Effector memory CD8-positive, alpha-beta T cell (primary cell): ENCODE measurements at regions not wholly inside any gene's neighbourhood (a gene's known extent, or its start where the extent isn't known, plus 50 kb on each side); places are given as distances from the start of the nearest gene placed in this dataset.

Experiments used
- ATAC-seq: fragments of 150-1000 bp; cut with Tn5 transposase; replicated peaks from 2 replicates; pipeline ENCODE4 v1.10.0; 2021; ENCODE audit warnings: mild to moderate bottlenecking, moderate library complexity
- DNase-seq, 3 experiments: peaks; one replicate each; pipeline ENCODE4 v3.0.0; 2021
- H3K27ac Mint-ChIP-seq, 2 donors: one replicate each; pipeline ENCODE4 v1.8.0; 2022; ENCODE audit warnings: mild to moderate bottlenecking in 2 of 2, mixed read lengths in 2 of 2, moderate library complexity in 2 of 2
- H3K27me3 Mint-ChIP-seq, 2 donors: one replicate each; pipeline ENCODE4 v1.8.0; 2022; ENCODE audit warnings: mixed read lengths in 2 of 2
- H3K36me3 Mint-ChIP-seq: one replicate; pipeline ENCODE4 v1.8.0; 2022; ENCODE audit warnings: mild to moderate bottlenecking, moderate library complexity, mixed read lengths; ENCODE audit not compliant: insufficient read depth
- H3K4me1 Mint-ChIP-seq, 2 donors: one replicate each; pipeline ENCODE4 v1.8.0; 2022; ENCODE audit warnings: low read depth in 2 of 2, mixed read lengths in 2 of 2
- H3K4me3 Mint-ChIP-seq, 2 donors: one replicate each; pipeline ENCODE4 v1.8.0; 2022; ENCODE audit warnings: mild to moderate bottlenecking in 2 of 2, mixed read lengths in 2 of 2, moderate library complexity in 2 of 2
- H3K9me3 Mint-ChIP-seq, 2 donors: one replicate each; pipeline ENCODE4 v1.8.0; 2022; ENCODE audit warnings: mixed read lengths in 2 of 2

DNA sequence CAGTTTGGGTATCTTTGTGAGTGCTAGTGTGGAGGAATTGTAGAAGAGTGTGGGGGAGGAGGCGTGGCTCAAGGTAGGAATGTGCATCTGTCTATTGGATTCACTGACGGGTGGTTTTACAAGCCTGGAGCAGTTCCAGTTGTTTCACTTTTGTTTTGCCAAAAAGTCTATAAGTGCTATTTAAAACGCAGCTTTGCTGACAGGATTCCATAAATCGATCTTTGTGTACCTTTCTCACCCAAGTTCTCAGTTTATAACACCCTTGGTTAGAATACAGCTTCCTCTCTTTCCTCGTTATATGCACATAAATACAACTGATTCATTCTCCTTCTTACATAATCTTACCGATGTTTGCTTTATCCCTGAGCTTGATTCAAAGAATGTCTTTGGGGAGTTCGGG lies 123.2 kb upstream of the UBE2E2 start:
- ATAC-seq: no peak
- H3K27ac Mint-ChIP-seq: no peak overlapping the region
- DNase-seq: no peak
- peaks cover 6% of the 10 kb centered on the region in 2 donors for H3K9me3 Mint-ChIP-seq
- H3K36me3 Mint-ChIP-seq: no peaks in the 10 kb centered on the region
- peaks cover 0 to 1% of the 10 kb centered on the region in 2 donors for H3K4me1 Mint-ChIP-seq
- H3K4me3 Mint-ChIP-seq: no peak overlapping the region
- H3K27me3 Mint-ChIP-seq: no peaks in the 10 kb centered on the region

DNA sequence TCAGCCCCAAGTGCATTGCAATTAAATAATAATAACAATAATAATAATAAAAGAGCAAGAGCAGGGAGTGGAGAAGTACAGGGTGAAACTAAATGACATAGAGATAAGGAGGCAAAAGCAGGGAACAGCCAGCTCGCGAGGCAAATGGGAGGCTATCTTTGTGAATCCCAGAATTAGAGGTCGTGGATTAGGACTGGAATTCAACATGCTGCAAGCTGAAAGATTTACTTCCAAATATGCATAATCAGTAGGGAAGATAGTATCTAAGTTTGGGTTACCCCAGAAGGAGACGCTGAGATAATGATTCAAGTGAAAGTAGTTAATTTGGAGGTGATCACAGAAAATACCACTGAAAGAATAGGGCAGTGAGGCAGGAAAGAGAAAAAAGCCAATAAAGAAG lies 119.4 kb upstream of the UBE2E2 start:
- Mint-ChIP-seq H3K4me3 (no peak overlapping the region), H3K9me3 (peaks cover 0 to 6% of the 10 kb centered on the region in 2 donors), H3K27ac (no peak overlapping the region), H3K36me3 (no peaks in the 10 kb centered on the region), H3K4me1 (peaks cover 0 to 1% of the 10 kb centered on the region in 2 donors), H3K27me3 (no peaks in the 10 kb centered on the region)
- no peak for DNase-seq
- ATAC-seq: no peak

DNA sequence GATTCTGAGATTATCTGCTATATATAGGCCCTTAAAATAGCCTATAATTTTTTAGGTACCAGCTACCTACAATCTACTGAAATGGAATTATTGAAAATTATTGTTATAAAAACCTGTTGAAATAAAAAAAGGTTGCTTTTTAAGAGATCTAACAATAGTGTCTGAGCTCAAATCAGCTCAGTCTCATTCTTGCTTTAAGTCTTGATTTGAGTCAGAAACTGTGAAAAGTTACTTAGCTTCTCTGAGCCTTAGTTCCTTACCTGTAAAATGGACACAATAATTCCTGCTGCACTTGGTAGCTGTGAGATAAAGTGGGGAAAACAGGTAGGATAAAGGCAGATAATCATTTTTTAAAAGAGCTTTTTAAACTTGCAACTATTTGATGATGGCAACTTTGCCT lies 118.8 kb upstream of the UBE2E2 start:
- Mint-ChIP-seq H3K27ac (no peak overlapping the region), H3K4me1 (peaks cover 0 to 1% of the 10 kb centered on the region in 2 donors), H3K27me3 (no peaks in the 10 kb centered on the region), H3K36me3 (no peaks in the 10 kb centered on the region), H3K4me3 (no peak overlapping the region), H3K9me3 (peaks cover 0 to 5% of the 10 kb centered on the region in 2 donors)
- DNase-seq (no peak), ATAC-seq (no peak)

DNA sequence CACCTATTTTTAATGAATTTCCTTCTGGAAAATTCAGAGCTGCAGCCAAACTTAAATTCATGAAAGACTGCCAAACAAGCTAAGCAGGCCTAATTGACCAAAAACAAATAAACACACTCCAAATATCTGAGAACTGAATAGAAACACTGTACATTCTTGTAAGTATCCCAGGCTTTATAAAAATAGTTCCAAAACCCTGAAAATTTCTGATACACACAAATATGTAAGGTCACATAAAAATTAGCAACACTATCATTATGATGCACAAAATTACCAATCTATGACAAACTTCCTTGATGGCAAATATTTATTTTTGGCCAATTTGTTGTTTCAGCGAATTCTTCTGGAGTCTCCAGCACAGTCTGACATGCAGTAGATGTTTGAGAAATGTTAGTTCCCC lies 117.9 kb upstream of the UBE2E2 start:
- H3K27me3 Mint-ChIP-seq: no peaks in the 10 kb centered on the region
- H3K9me3 Mint-ChIP-seq: peaks cover 0 to 5% of the 10 kb centered on the region in 2 donors
- H3K36me3 Mint-ChIP-seq: peaks cover 3% of the 10 kb centered on the region
- ATAC-seq (no peak), DNase-seq (no peak)
- no peak overlapping the region for H3K27ac Mint-ChIP-seq
- H3K4me3 Mint-ChIP-seq: no peak overlapping the region
- H3K4me1 Mint-ChIP-seq: no peaks in the 10 kb centered on the region

DNA sequence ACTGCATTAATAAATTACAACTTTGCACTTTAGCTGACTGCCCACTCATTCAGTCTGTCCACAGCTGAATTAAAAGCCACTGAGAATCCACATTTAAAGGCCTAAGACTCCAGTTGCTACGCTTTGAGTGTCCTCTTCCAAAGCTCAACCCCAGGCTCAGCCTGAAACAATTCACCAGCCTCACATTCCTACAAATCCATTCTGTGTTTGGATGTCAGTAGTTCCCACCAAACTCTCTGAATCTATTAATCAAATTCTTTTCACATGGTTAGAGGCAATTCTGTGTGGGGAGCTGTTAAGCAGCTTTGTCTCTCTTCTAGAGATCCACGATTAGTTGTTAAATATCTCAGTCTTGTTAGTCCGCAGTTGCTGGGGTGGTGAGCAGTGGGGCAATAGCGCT lies 116.8 kb upstream of the UBE2E2 start:
- DNase-seq (no peak), ATAC-seq (no peak)
- H3K36me3 Mint-ChIP-seq: peaks cover 3% of the 10 kb centered on the region
- no peak overlapping the region for H3K27ac Mint-ChIP-seq
- H3K4me3 Mint-ChIP-seq: no peak overlapping the region
- no peaks in the 10 kb centered on the region for H3K27me3 Mint-ChIP-seq
- H3K9me3 Mint-ChIP-seq: peaks cover 0 to 5% of the 10 kb centered on the region in 2 donors
- H3K4me1 Mint-ChIP-seq: no peaks in the 10 kb centered on the region

DNA sequence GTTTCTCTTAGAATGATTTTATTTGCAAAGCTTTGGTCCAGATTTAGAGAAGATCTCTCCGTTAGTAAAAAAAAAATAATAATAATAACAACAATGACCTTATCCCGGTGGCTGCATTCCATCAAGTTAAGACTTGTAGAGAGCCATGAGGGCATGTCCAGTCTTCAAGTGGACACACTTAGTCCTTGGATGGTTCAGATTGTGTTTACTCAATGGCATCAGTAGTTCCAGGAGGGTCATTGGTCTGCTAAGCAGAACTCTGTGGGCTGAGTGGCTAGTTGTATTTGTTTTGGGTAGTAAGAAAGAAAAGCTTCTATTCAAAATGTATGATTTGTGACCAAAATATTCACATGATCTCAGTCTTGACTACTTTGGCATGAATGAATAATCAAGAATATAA lies 116.3 kb upstream of the UBE2E2 start:
- Mint-ChIP-seq H3K27ac (no peak overlapping the region), H3K36me3 (peaks cover 3% of the 10 kb centered on the region), H3K27me3 (no peaks in the 10 kb centered on the region), H3K4me3 (no peak overlapping the region), H3K9me3 (peaks cover 0 to 5% of the 10 kb centered on the region in 2 donors), H3K4me1 (no peaks in the 10 kb centered on the region)
- DNase-seq (no peak), ATAC-seq (no peak)

DNA sequence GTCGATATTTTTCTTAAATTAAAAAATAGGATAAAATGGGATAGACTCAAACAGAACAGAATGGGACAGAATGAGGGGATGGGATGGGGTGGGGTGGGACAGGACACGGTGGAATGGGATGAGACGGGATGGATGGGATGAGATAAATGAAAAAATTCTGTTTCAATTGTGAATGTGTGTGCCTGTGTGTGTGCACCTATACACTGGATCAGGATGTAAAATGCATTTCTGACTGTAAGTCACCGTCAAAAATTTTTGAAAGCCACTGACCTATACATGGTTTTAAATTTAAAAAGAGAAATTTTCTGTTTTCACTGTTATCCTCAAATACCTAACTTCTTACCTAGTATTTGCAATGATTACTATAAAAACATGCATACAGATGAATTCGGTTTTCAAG lies 108.7 kb upstream of the UBE2E2 start:
- H3K36me3 Mint-ChIP-seq: peaks cover 3% of the 10 kb centered on the region
- DNase-seq (no peak), ATAC-seq (no peak)
- no peaks in the 10 kb centered on the region for H3K27me3 Mint-ChIP-seq
- H3K4me1 Mint-ChIP-seq: no peaks in the 10 kb centered on the region
- H3K27ac Mint-ChIP-seq: no peak overlapping the region
- H3K4me3 Mint-ChIP-seq: no peak overlapping the region
- peaks cover 0 to 4% of the 10 kb centered on the region in 2 donors for H3K9me3 Mint-ChIP-seq

DNA sequence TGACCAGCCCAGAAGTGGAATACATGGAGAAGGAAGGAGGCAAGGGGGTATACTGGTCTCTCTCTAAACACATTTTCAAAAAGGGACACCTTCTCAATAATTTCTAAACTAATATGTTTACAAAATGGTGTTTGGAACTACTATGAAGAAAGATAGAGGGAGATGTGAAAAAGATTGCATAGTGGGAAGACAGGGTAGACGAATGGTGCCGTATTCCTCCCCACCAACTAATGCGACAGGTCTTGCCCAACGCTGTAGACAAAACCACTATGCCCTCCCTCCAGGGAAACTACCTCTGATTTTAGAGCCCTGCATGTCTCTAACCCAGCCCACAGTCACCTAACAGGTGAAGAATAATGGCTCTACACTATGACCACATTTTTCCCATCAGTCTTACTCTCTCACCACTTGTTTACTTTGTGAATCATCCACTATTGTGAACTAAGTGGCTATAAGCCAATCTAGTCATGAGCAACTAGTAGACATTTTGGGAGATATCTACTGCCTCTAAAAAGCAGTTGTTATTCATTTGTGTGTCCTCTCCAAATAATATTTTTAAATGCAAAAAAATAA lies 108.2 kb upstream of the UBE2E2 start:
- H3K4me1 Mint-ChIP-seq: no peaks in the 10 kb centered on the region
- no peak overlapping the region for H3K27ac Mint-ChIP-seq
- no peak for ATAC-seq
- H3K27me3 Mint-ChIP-seq: no peaks in the 10 kb centered on the region
- peaks cover 0 to 4% of the 10 kb centered on the region in 2 donors for H3K9me3 Mint-ChIP-seq
- DNase-seq: no peak
- peaks cover under 1% of the 10 kb centered on the region for H3K36me3 Mint-ChIP-seq
- H3K4me3 Mint-ChIP-seq: no peak overlapping the region

DNA sequence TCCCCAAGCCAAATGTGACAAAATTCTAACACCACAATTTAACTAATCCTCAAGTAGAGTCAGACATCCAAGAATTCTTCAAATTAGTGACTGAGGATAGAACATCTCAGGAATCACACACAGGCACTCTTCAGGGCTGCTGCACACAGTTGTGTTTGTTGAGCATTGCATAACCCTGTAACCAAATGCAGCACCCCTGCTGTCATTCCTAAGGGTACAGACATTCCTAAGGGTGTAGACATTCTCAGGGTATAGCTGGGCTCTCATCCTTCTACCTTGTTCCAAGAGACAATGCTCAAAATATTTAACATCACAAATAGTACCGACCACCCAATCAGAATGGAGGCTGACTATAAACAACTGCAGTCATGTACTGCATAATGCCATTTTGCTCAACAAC lies 107.1 kb upstream of the UBE2E2 start:
- no peak overlapping the region for H3K4me3 Mint-ChIP-seq
- DNase-seq: no peak

DNA sequence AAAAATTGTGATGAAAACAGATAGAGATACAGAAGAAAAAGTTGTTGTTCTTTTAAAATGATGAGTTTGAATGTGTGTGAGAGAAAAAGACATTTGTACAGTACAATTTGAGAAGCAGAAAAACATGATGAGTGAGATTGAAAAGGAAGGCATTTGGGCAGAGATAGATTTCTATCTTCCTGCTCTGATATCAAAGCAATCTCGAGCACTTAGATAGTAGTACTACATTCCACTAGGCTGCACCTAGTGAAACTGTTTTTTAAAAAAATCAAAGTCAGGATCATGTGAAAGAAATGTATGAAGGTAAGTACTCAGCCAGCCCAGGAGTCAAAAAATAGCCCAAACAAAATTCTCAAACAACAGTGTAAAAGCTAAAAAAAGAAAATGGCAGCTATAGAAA lies 104.1 kb upstream of the UBE2E2 start:
- no peak overlapping the region for H3K4me3 Mint-ChIP-seq
- H3K27ac Mint-ChIP-seq: no peak overlapping the region
- H3K9me3 Mint-ChIP-seq: peaks cover 0 to 4% of the 10 kb centered on the region in 2 donors

More for the DNA sequence above, 107.1 kb upstream of the UBE2E2 start:
- H3K9me3 Mint-ChIP-seq: peaks cover 0 to 6% of the 10 kb centered on the region in 2 donors
- H3K4me1 Mint-ChIP-seq: no peaks in the 10 kb centered on the region
- no peaks in the 10 kb centered on the region for H3K36me3 Mint-ChIP-seq
- no peaks in the 10 kb centered on the region for H3K27me3 Mint-ChIP-seq
- H3K27ac Mint-ChIP-seq: no peak overlapping the region
- no peak for ATAC-seq

DNA sequence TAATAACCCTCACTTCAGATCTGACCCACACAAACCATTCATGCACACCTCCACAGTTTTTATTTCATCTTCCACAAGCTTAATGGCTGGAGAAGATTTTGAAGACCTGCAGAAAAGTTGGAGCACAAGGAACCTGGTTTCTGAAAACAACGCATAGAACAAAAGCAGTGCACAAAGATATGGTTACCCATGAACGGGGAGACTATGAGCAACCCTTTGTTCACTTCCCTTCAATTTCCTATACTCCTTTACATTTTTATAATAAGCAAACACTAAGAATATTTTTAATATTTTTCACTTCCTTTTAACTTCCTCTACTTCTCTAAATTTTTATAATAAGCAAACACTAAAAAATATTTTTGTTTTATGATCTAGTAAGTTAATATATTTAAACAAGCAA lies 103.5 kb upstream of the UBE2E2 start:
- no peak overlapping the region for H3K4me3 Mint-ChIP-seq
- H3K4me1 Mint-ChIP-seq: no peaks in the 10 kb centered on the region
- H3K36me3 Mint-ChIP-seq: no peaks in the 10 kb centered on the region
- DNase-seq: no peak
- no peak overlapping the region for H3K27ac Mint-ChIP-seq
- no peak for ATAC-seq
- no peaks in the 10 kb centered on the region for H3K27me3 Mint-ChIP-seq
- peaks cover 0 to 4% of the 10 kb centered on the region in 2 donors for H3K9me3 Mint-ChIP-seq

More for the DNA sequence above, 104.1 kb upstream of the UBE2E2 start:
- Mint-ChIP-seq H3K27me3 (no peaks in the 10 kb centered on the region), H3K36me3 (no peaks in the 10 kb centered on the region), H3K4me1 (no peaks in the 10 kb centered on the region)
- DNase-seq (no peak), ATAC-seq (no peak)

DNA sequence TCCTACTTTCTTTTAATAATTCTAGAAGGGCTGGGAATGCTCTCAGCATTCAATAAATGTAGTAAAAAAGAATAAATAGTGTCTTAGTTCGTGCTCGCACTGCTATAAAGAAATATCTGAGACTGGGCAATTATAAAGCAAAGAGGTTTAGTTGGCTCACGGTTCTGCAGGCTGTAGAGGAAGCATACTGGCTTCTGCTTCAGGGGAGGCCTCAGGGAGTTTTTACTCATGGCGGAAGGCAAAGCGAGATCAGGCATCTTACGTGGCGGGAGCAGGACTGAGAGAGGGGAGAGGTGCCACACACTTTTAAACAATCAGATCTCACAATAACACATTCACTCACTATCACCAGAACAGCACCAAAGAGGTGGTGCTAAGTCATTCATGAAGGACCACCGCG lies 103.0 kb upstream of the UBE2E2 start:
- no peaks in the 10 kb centered on the region for H3K36me3 Mint-ChIP-seq

DNA sequence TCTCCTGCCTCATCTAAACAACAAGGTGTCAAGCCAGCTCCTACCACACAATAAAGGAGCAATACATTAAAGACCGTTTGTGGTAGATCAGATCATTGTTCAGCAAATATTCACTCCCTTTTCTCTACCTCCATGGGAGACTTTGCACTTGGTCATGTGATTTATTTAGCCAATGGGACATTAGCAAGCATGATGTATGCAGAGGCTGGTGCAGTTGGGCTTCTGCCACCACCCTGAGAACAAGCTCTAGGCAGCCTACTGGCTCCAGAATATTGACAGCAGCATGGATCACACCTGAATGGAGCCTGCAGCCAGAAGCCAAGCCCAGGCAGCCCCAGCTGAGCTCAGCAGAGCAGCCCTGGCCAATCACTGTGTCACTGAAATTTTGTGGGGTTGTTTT lies 99.4 kb upstream of the UBE2E2 start:
- no peaks in the 10 kb centered on the region for H3K36me3 Mint-ChIP-seq
- H3K4me1 Mint-ChIP-seq: no peaks in the 10 kb centered on the region
- ATAC-seq (no peak), DNase-seq (no peak)
- no peak overlapping the region for H3K4me3 Mint-ChIP-seq
- peaks cover 0 to 3% of the 10 kb centered on the region in 2 donors for H3K9me3 Mint-ChIP-seq
- H3K27ac Mint-ChIP-seq: no peak overlapping the region
- no peaks in the 10 kb centered on the region for H3K27me3 Mint-ChIP-seq

More for the DNA sequence above, 103.0 kb upstream of the UBE2E2 start:
- Mint-ChIP-seq H3K9me3 (peaks cover 0 to 4% of the 10 kb centered on the region in 2 donors), H3K4me1 (no peaks in the 10 kb centered on the region), H3K27me3 (no peaks in the 10 kb centered on the region), H3K27ac (no peak overlapping the region), H3K4me3 (no peak overlapping the region)
- DNase-seq (no peak), ATAC-seq (no peak)

DNA sequence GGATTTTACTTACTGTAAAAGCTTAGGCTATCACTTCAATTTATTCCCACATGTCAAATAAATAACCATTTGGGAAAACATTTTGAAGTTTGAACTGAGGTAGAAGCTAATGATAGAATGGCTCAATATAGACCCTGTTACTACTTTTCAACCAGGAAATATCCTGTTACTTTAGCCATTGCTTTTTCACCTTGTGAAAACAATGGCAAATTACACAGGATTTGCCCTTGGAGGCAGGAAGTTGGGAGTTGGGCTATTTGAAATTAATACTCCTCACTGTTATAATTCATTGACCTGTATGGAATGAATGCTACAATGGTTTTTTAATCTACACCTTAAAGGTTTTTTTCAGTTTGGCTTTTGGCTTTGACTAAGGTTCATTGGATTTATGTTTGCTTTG lies 98.1 kb upstream of the UBE2E2 start:
- Mint-ChIP-seq H3K9me3 (peaks cover 0 to 3% of the 10 kb centered on the region in 2 donors), H3K4me1 (no peaks in the 10 kb centered on the region), H3K27me3 (no peaks in the 10 kb centered on the region), H3K27ac (no peak overlapping the region), H3K4me3 (no peak overlapping the region), H3K36me3 (no peaks in the 10 kb centered on the region)
- DNase-seq (no peak), ATAC-seq (no peak)

DNA sequence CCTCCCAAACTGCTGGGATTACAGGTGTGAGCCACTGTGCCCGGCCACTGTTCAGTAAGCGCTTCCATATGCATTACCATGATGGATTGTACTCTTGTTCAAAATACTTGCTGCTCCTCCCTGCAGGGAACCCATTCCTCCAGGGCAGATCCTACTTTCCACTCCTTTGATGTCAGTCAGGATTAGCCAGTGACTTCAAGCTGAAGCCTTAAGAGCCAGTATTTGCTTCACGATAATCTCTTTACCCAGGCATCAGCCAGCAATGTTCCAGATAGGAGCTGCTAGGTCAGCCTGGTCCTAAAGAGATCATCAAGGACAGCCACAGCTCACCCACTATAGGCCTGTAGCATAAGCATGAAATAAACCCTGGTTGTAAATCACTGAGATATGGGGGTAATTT lies 96.5 kb upstream of the UBE2E2 start:
- DNase-seq: no peak
- no peak overlapping the region for H3K27ac Mint-ChIP-seq
- H3K4me1 Mint-ChIP-seq: no peaks in the 10 kb centered on the region
- H3K9me3 Mint-ChIP-seq: peaks cover 0 to 1% of the 10 kb centered on the region in 2 donors
- no peak overlapping the region for H3K4me3 Mint-ChIP-seq
- no peak for ATAC-seq
- H3K27me3 Mint-ChIP-seq: no peaks in the 10 kb centered on the region
- no peaks in the 10 kb centered on the region for H3K36me3 Mint-ChIP-seq
